Brain microvascular endothelial cell (primary cell): ENCODE measurements at regions not wholly inside any gene's neighbourhood (a gene's known extent, or its start where the extent isn't known, plus 50 kb on each side); places are given as distances from the start of the nearest gene placed in this dataset.
A peak's percentile ranks its signal among the peaks of the same experiment; 100 is the strongest.

ENCODE experiments used
- DNase-seq: peaks from one replicate; pipeline ENCODE4 v3.0.0-alpha.2; 2020
- H3K27ac ChIP-seq: fragments of 250-450 bp; sonication (Bioruptor Pico); 2 replicates; pipeline ENCODE4 v1.5.1; 2020; ENCODE audit warnings: mild to moderate bottlenecking, moderate library complexity
- H3K27me3 ChIP-seq: fragments of 250-450 bp; sonication (Bioruptor Pico); replicated peaks from 2 replicates; pipeline ENCODE4 v1.5.1; 2020; ENCODE audit warnings: mild to moderate bottlenecking
- H3K36me3 ChIP-seq: fragments of 250-450 bp; sonication (Bioruptor Pico); replicated peaks from 2 replicates; pipeline ENCODE4 v1.5.1; 2020; ENCODE audit warnings: mild to moderate bottlenecking
- H3K4me3 ChIP-seq: 2 replicates; pipeline ENCODE4 v1.5.1; 2011; ENCODE audit warnings: low read depth, mild to moderate bottlenecking, control low read depth, low read length, moderate library complexity
- CTCF ChIP-seq: IDR thresholded peaks from 2 replicates; pipeline ENCODE4 v1.5.1; 2011; ENCODE audit warnings: low read depth, mild to moderate bottlenecking, moderate library complexity, low read length, control low read depth, inconsistent platforms; ENCODE audit errors: missing control alignments
- in situ Hi-C: cut with HindIII; loops from 2 replicates; pipeline ENCODE4 v1.10.0; 2017; ENCODE audit warnings: low sequenced_read_pairs, low pct_ligation_motif_present

GRCh38 chr5:98163796-98164493, 609.5 kb upstream of the RGMB start:
- DNase-seq = peak; percentile 7
- no peak overlapping the region for H3K4me3 ChIP-seq
- H3K27me3 ChIP-seq = no peaks in the 10 kb centered on the region
- H3K36me3 ChIP-seq = no peaks in the 10 kb centered on the region
- no peak overlapping the region for H3K27ac ChIP-seq
- in situ Hi-C loops = no loop called here
- no peak for TF ChIP-seq CTCF

- no peak for DNase-seq
- Histone ChIP-seq H3K36me3 (no peaks in the 10 kb centered on the region), H3K4me3 (no peak overlapping the region), H3K27me3 (no peaks in the 10 kb centered on the region), H3K27ac (no peak overlapping the region)
- in situ Hi-C loops = no loop called here
- TF ChIP-seq CTCF = no peak
Observed at GRCh38 chr5:98168871-98169270, 604.6 kb upstream of the RGMB start.

- TF ChIP-seq CTCF = no peak
Observed at GRCh38 chr5:98170994-98171393, 602.5 kb upstream of the RGMB start.

GRCh38 chr5:98173334-98173733, 600.1 kb upstream of the RGMB start:
- no peaks in the 10 kb centered on the region for H3K27me3 ChIP-seq
- peak; percentile 47 for DNase-seq
- no peak overlapping the region for H3K4me3 ChIP-seq
- H3K36me3 ChIP-seq = no peaks in the 10 kb centered on the region
- in situ Hi-C loops = no loop called here
- TF ChIP-seq CTCF = no peak
- no peak overlapping the region for H3K27ac ChIP-seq

More at GRCh38 chr5:98170994-98171393, 602.5 kb upstream of the RGMB start:
- Histone ChIP-seq H3K36me3 (no peaks in the 10 kb centered on the region), H3K27me3 (no peaks in the 10 kb centered on the region), H3K27ac (no peak overlapping the region), H3K4me3 (no peak overlapping the region)
- no peak for DNase-seq
- in situ Hi-C loops = no loop called here

GRCh38 chr5:98175474-98175873, 598.0 kb upstream of the RGMB start:
- no peaks in the 10 kb centered on the region for H3K36me3 ChIP-seq
- in situ Hi-C loops = no loop called here

More at GRCh38 chr5:98175474-98175873, 598.0 kb upstream of the RGMB start:
- no peak for DNase-seq
- H3K27me3 ChIP-seq = no peaks in the 10 kb centered on the region
- no peak for TF ChIP-seq CTCF
- H3K4me3 ChIP-seq = no peak overlapping the region
- H3K27ac ChIP-seq = no peak overlapping the region
